NCI-H1092 (cell line): ENCODE measurements at regions not wholly inside any gene's neighbourhood (a gene's known extent, or its start where the extent isn't known, plus 50 kb on each side); places are given as distances from the start of the nearest gene placed in this dataset.
"Not testable (repeated sequence)": the region's sequence is repeated elsewhere in the genome, so short reads cannot be mapped to it uniquely, and the experiment has no call there.

Source experiments
- DNase-seq: peaks from one replicate; lab custom pipeline; 2025; lab: John Stamatoyannopoulos, UW

- no peak for DNase-seq
Measured at GRCh38 chr7:39825401-39825980, 124.6 kb upstream of the CDK13 start.

- no peak for DNase-seq
Measured at GRCh38 chr7:39826166-39826565, 123.9 kb upstream of the CDK13 start.

GRCh38 chr7:39827571-39827970, 122.5 kb upstream of the CDK13 start:
- no peak for DNase-seq

GRCh38 chr7:39829028-39829427, 121.0 kb upstream of the CDK13 start:
- DNase-seq: no peak

- DNase-seq: no peak
Measured at GRCh38 chr7:39832519-39833085, 117.5 kb upstream of the CDK13 start.

- DNase-seq: peak; percentile 73
Measured at GRCh38 chr7:39833180-39833799, 116.8 kb upstream of the CDK13 start.

GRCh38 chr7:39833865-39834634, 116.0 kb upstream of the CDK13 start:
- not testable (repeated sequence) for DNase-seq

- DNase-seq: peak; percentile 71
Measured at GRCh38 chr7:39838326-39838725, 111.7 kb upstream of the CDK13 start.

- DNase-seq: no peak
Measured at GRCh38 chr7:39845006-39845405, 105.0 kb upstream of the CDK13 start.

- DNase-seq: no peak
Measured at GRCh38 chr7:39847227-39847626, 102.8 kb upstream of the CDK13 start.

- no peak for DNase-seq
Measured at GRCh38 chr7:39851466-39852045, 98.5 kb upstream of the CDK13 start.

GRCh38 chr7:39854616-39855324, 95.3 kb upstream of the CDK13 start:
- not testable (repeated sequence) for DNase-seq

GRCh38 chr7:39855325-39855674, 94.8 kb upstream of the CDK13 start:
- no peak for DNase-seq

GRCh38 chr7:39863675-39864322, 86.3 kb upstream of the CDK13 start:
- DNase-seq: not testable (repeated sequence)

- DNase-seq: not testable (repeated sequence)
Measured at GRCh38 chr7:39869888-39870522, 80.1 kb upstream of the CDK13 start.

- not testable (repeated sequence) for DNase-seq
Measured at GRCh38 chr7:39871610-39872009, 78.4 kb upstream of the CDK13 start.

GRCh38 chr7:39880556-39880955, 69.5 kb upstream of the CDK13 start:
- no peak for DNase-seq

- DNase-seq: no peak
Measured at GRCh38 chr7:39882148-39882784, 67.8 kb upstream of the CDK13 start.

- no peak for DNase-seq
Measured at GRCh38 chr7:39883812-39884390, 66.2 kb upstream of the CDK13 start.
